ENCODE measurements at regions not wholly inside any gene's neighbourhood (a gene's known extent, or its start where the extent isn't known, plus 50 kb on each side); places are given as distances from the start of the nearest gene placed in this dataset.

GRCh38 chr10:64952042-64952441, 1430.8 kb downstream of the REEP3 start:
- H3K79me2 ChIP-seq (ENCODE audit: insufficient read depth, low read length), result no peaks in the 10 kb centered on the region
- H3K9ac ChIP-seq (ENCODE audit: low read length), result no peak overlapping the region
- no peaks in the 10 kb centered on the region for H4K20me1 ChIP-seq (ENCODE audit: low read depth, low read length)
- H3K36me3 ChIP-seq (ENCODE audit: low read length), result no peaks in the 10 kb centered on the region
- H3K4me2 ChIP-seq (ENCODE audit: low read depth, low read length, poor library complexity, severe bottlenecking), result no peak overlapping the region
- no peaks in the 10 kb centered on the region for H3K9me2 ChIP-seq (replicated peaks; ENCODE audit: insufficient read depth, low read length)
- no peak overlapping the region for H3K4me3 ChIP-seq (ENCODE audit: insufficient read depth, low read length, poor library complexity, severe bottlenecking)
- no peak overlapping the region for H2AFZ ChIP-seq (ENCODE audit: low read depth, low read length, severe bottlenecking)
- no peaks in the 10 kb centered on the region for H3K27me3 ChIP-seq (ENCODE audit: low read length)
- H3K27ac ChIP-seq (ENCODE audit: low read depth, low read length), result no peak overlapping the region
- no peaks in the 10 kb centered on the region for H3K9me3 ChIP-seq (ENCODE audit: insufficient read depth, low read length)
- TF ChIP-seq EZH2phosphoT487 (conservative IDR thresholded peaks at IDR 0.05; ENCODE audit: low read length), result no peak
- no peak for TF ChIP-seq CTCF (IDR thresholded peaks at IDR 0.05; ENCODE audit: insufficient read depth, low read length, poor library complexity, severe bottlenecking)
- no peaks in the 10 kb centered on the region for H3F3A ChIP-seq (ENCODE audit: insufficient read depth)

GRCh38 chr10:64956441-64956840, 1435.2 kb downstream of the REEP3 start:
- no peaks in the 10 kb centered on the region for H3K79me2 ChIP-seq (ENCODE audit: insufficient read depth, low read length)
- no peaks in the 10 kb centered on the region for H3K27me3 ChIP-seq (ENCODE audit: low read length)
- no peak overlapping the region for H3K4me2 ChIP-seq (ENCODE audit: low read depth, low read length, poor library complexity, severe bottlenecking)
- no peak overlapping the region for H3K4me3 ChIP-seq (ENCODE audit: insufficient read depth, low read length, poor library complexity, severe bottlenecking)
- H3K9me2 ChIP-seq (replicated peaks; ENCODE audit: insufficient read depth, low read length), result no peaks in the 10 kb centered on the region
- H3K9me3 ChIP-seq (ENCODE audit: insufficient read depth, low read length), result no peaks in the 10 kb centered on the region
- H4K20me1 ChIP-seq (ENCODE audit: low read depth, low read length), result no peaks in the 10 kb centered on the region
- no peak overlapping the region for H3K9ac ChIP-seq (ENCODE audit: low read length)
- H3K36me3 ChIP-seq (ENCODE audit: low read length), result no peaks in the 10 kb centered on the region
- no peak for TF ChIP-seq EZH2phosphoT487 (conservative IDR thresholded peaks at IDR 0.05; ENCODE audit: low read length)
- no peak overlapping the region for H2AFZ ChIP-seq (ENCODE audit: low read depth, low read length, severe bottlenecking)
- H3K27ac ChIP-seq (ENCODE audit: low read depth, low read length), result no peak overlapping the region
- no peaks in the 10 kb centered on the region for H3F3A ChIP-seq (ENCODE audit: insufficient read depth)

- Histone ChIP-seq H3K79me2 (ENCODE audit: insufficient read depth, low read length) (no peaks in the 10 kb centered on the region), H3K9me3 (ENCODE audit: insufficient read depth, low read length) (no peaks in the 10 kb centered on the region), H3K4me2 (ENCODE audit: low read depth, low read length, poor library complexity, severe bottlenecking) (no peak overlapping the region)
Observed at GRCh38 chr10:64959116-64959515, 1437.9 kb downstream of the REEP3 start.

GRCh38 chr10:64959883-64960282, 1438.7 kb downstream of the REEP3 start:
- Histone ChIP-seq H3F3A (ENCODE audit: insufficient read depth) (no peaks in the 10 kb centered on the region), H3K27me3 (ENCODE audit: low read length) (no peaks in the 10 kb centered on the region), H3K9me3 (ENCODE audit: insufficient read depth, low read length) (no peaks in the 10 kb centered on the region), H3K36me3 (ENCODE audit: low read length) (no peaks in the 10 kb centered on the region), H3K79me2 (ENCODE audit: insufficient read depth, low read length) (no peaks in the 10 kb centered on the region), H4K20me1 (ENCODE audit: low read depth, low read length) (no peaks in the 10 kb centered on the region), H3K27ac (ENCODE audit: low read depth, low read length) (no peak overlapping the region), H3K9me2 (replicated peaks; ENCODE audit: insufficient read depth, low read length) (no peaks in the 10 kb centered on the region), H2AFZ (ENCODE audit: low read depth, low read length, severe bottlenecking) (no peak overlapping the region), H3K4me3 (ENCODE audit: insufficient read depth, low read length, poor library complexity, severe bottlenecking) (no peak overlapping the region), H3K9ac (ENCODE audit: low read length) (no peak overlapping the region), H3K4me2 (ENCODE audit: low read depth, low read length, poor library complexity, severe bottlenecking) (no peak overlapping the region)
- TF ChIP-seq CTCF (IDR thresholded peaks at IDR 0.05; ENCODE audit: insufficient read depth, low read length, poor library complexity, severe bottlenecking) (no peak), EZH2phosphoT487 (conservative IDR thresholded peaks at IDR 0.05; ENCODE audit: low read length) (no peak)

More at GRCh38 chr10:64959116-64959515, 1437.9 kb downstream of the REEP3 start:
- Histone ChIP-seq H3K36me3 (ENCODE audit: low read length) (no peaks in the 10 kb centered on the region), H3K27me3 (ENCODE audit: low read length) (no peaks in the 10 kb centered on the region), H3K9ac (ENCODE audit: low read length) (no peak overlapping the region), H2AFZ (ENCODE audit: low read depth, low read length, severe bottlenecking) (no peak overlapping the region), H3K9me2 (replicated peaks; ENCODE audit: insufficient read depth, low read length) (no peaks in the 10 kb centered on the region), H4K20me1 (ENCODE audit: low read depth, low read length) (no peaks in the 10 kb centered on the region), H3K4me3 (ENCODE audit: insufficient read depth, low read length, poor library complexity, severe bottlenecking) (no peak overlapping the region), H3F3A (ENCODE audit: insufficient read depth) (no peaks in the 10 kb centered on the region), H3K27ac (ENCODE audit: low read depth, low read length) (no peak overlapping the region)
- TF ChIP-seq EZH2phosphoT487 (conservative IDR thresholded peaks at IDR 0.05; ENCODE audit: low read length), result no peak
